Thymus (tissue), 11 donors: ENCODE measurements at regions not wholly inside any gene's neighbourhood (a gene's known extent, or its start where the extent isn't known, plus 50 kb on each side); places are given as distances from the start of the nearest gene placed in this dataset.

ENCODE experiments used
- DNase-seq, 9 donors: peaks; one replicate each; pipeline ENCODE4 v3.0.0-alpha.2; 2013; ENCODE audit warnings: low spot score in 9 of 9, low read depth in 6 of 9, missing footprints in 1 of 9
- H3K27ac ChIP-seq, 2 donors: one replicate each; pipeline ENCODE4 v1.5.1; 2013; ENCODE audit warnings: control low read depth in 1 of 2, low read depth in 1 of 2, low read length in 1 of 2, mild to moderate bottlenecking in 1 of 2, moderate library complexity in 1 of 2
- H3K27me3 ChIP-seq, 2 donors: one replicate each; pipeline ENCODE4 v1.5.1; 2013; ENCODE audit warnings: low read length in 1 of 2; ENCODE audit not compliant: control insufficient read depth in 2 of 2, insufficient read depth in 1 of 2
- H3K36me3 ChIP-seq, 2 donors: one replicate each; pipeline ENCODE4 v1.5.1; 2013; ENCODE audit warnings: low read length in 1 of 2, mild to moderate bottlenecking in 1 of 2, moderate library complexity in 1 of 2; ENCODE audit not compliant: control insufficient read depth in 2 of 2, insufficient read depth in 2 of 2
- H3K4me1 ChIP-seq, 2 donors: one replicate each; pipeline ENCODE4 v1.5.1; 2013; ENCODE audit warnings: low read length in 2 of 2; ENCODE audit not compliant: control insufficient read depth in 2 of 2, insufficient read depth in 2 of 2
- H3K4me3 ChIP-seq, 2 donors: one replicate each; pipeline ENCODE4 v1.5.1; 2013; ENCODE audit warnings: low read length in 2 of 2, control low read depth in 1 of 2, mild to moderate bottlenecking in 1 of 2
- H3K9me3 ChIP-seq, 2 donors: one replicate each; pipeline ENCODE4 v1.5.1; 2013; ENCODE audit warnings: low read length in 1 of 2, mild to moderate bottlenecking in 1 of 2; ENCODE audit not compliant: control insufficient read depth in 2 of 2, insufficient read depth in 1 of 2
- WGBS: extraction: QIAGEN DNeasy Blood & Tissue Kit; methylation state at CpG from one replicate; pipeline ENCODE4 v1.1.7; 2013; 5-methylcytosine and 5-hydroxymethylcytosine counted together
- donor health status: healthy.

DNA sequence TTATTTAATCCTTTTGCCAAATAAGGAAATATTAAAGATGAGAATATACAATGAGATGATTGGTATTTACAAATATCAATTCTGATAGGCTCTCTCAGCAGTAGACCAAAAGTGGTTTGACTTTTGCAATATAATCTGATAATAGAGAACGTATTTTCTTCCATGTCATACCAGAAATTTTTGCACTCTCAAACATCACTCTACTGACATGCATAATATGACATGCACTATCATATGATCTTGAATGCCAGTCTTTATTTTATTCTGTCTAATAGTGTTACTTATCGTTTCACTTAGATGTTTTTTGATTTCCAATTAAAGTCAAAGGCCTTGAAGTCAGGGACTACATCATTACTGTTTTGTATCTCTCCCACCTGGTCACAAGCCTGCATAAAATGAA is 259.2 kb downstream of the PCDH7 start:
- WGBS = 94% methylated on average over 2 of the region's 2 CpGs
- H3K36me3 ChIP-seq = no peaks in the 10 kb centered on the region

DNA sequence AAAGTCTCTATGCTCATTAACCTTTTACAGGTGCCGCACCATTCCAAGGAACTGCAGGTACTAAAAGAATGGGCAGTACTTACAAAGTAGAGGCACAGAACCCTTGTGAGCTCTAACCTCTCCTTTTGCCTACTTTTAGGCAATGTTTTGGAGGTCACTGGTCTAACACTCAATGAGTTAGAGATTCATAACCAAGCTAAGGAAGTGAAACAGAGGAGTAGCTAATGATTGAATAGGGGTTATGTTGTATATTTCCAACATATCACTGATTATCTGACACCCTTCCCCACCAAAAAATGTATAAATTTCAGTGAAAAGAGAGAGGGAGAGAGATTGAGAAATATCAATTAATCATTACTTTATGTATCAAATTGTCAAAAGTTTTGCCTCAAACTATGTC is 269.3 kb downstream of the PCDH7 start:
- DNase-seq = no peak
- Histone ChIP-seq H3K36me3 (no peaks in the 10 kb centered on the region), H3K4me1 (no peaks in the 10 kb centered on the region), H3K27ac (no peak overlapping the region), H3K27me3 (no peaks in the 10 kb centered on the region), H3K4me3 (no peak overlapping the region), H3K9me3 (no peaks in the 10 kb centered on the region)
- WGBS = 96% methylated on average over 1 of the region's 1 CpG

More for the DNA sequence above, 259.2 kb downstream of the PCDH7 start:
- no peaks in the 10 kb centered on the region for H3K4me1 ChIP-seq
- no peak overlapping the region for H3K27ac ChIP-seq
- H3K9me3 ChIP-seq = no peaks in the 10 kb centered on the region
- H3K27me3 ChIP-seq = no peaks in the 10 kb centered on the region
- no peak for DNase-seq
- H3K4me3 ChIP-seq = no peak overlapping the region

DNA sequence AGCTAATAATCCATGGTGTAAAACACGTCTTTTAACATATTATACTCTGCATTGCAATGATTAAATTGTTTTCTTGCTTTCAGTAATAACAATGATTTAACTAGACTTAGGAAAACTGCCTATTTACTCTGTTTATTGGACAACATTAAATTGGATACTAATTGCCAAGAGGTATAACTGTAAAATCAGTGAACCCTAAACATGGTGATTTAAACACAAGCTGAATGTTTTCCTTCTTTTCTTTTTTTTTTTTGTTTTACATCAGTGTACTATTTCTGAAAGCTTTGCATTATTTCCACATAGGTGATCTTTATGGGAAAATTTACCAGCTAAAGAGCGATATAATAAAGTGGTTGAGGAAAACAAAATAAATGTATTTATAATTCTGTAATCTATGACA is 276.7 kb downstream of the PCDH7 start:
- Histone ChIP-seq H3K4me1 (no peaks in the 10 kb centered on the region), H3K9me3 (no peaks in the 10 kb centered on the region), H3K36me3 (no peaks in the 10 kb centered on the region), H3K27me3 (no peaks in the 10 kb centered on the region), H3K27ac (no peak overlapping the region), H3K4me3 (no peak overlapping the region)
- WGBS = 86% methylated on average over 2 of the region's 2 CpGs
- no peak for DNase-seq

DNA sequence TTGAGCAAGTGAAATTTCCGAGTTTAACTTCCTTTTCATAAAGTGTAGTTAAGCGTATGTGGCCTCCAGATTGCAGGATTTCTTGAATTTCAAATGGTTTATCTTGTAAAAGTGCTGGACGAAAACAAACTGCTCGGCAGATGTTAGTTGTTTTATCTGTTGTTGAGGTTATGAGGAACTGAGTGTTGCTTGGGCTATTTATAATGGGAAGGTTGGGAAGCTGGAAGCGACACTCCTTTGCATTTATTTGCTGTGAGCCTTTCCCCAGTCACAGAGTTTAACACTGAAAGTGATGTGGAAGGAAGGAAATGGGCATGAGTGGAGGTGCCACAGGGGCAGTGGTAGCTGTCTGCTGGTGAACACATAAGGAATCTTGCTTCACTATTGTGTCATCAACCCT is 284.9 kb downstream of the PCDH7 start:
- Histone ChIP-seq H3K4me1 (no peaks in the 10 kb centered on the region), H3K27ac (no peak overlapping the region), H3K9me3 (no peaks in the 10 kb centered on the region), H3K4me3 (no peak overlapping the region), H3K27me3 (no peaks in the 10 kb centered on the region), H3K36me3 (no peaks in the 10 kb centered on the region)
- no peak for DNase-seq
- 87% methylated on average over 5 of the region's 5 CpGs for WGBS

DNA sequence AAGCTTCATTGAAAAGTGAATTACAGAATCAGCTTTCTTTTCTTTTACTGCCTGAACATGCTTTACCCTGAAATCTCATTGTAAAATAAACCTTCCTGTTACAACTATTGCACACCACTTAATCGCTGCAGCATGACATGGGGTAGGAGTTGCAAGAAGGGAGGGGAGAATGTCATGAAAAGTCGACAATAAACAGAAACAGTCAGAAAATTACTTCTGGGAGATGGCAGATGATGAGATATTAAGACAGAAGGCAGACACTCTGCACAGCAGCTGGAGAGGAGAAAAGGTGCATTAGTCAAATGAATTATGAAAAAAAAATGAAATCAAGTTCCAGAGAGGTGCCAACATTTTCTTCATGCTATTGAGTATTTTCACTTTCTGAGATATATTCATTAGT is 287.7 kb downstream of the PCDH7 start:
- 81% methylated on average over 2 of the region's 2 CpGs for WGBS

DNA sequence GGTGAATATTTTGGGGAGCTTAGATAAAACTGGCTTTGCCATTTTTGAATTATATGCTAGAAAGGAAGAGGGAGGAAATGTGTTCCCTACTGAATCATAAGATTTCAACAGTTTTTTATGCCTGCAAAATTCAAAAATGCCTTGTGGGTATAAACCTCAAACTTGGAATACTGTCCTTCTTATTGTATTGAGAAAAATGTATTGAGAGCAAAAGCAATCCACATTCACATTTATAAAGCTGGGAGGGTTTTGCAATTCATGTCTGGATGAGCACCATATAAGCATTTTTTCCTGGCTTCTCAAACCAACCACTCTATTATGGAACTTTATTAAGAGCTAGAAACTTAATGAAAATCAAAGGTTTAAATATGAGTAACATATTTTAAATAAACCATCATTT is 289.8 kb downstream of the PCDH7 start:
- Histone ChIP-seq H3K27me3 (no peaks in the 10 kb centered on the region), H3K36me3 (no peaks in the 10 kb centered on the region), H3K4me1 (no peaks in the 10 kb centered on the region), H3K4me3 (no peak overlapping the region), H3K9me3 (no peaks in the 10 kb centered on the region), H3K27ac (no peak overlapping the region)
- DNase-seq = no peak

More for the DNA sequence above, 287.7 kb downstream of the PCDH7 start:
- H3K4me3 ChIP-seq = no peak overlapping the region
- H3K36me3 ChIP-seq = no peaks in the 10 kb centered on the region
- DNase-seq = no peak
- H3K27ac ChIP-seq = no peak overlapping the region
- no peaks in the 10 kb centered on the region for H3K9me3 ChIP-seq
- no peaks in the 10 kb centered on the region for H3K4me1 ChIP-seq
- H3K27me3 ChIP-seq = no peaks in the 10 kb centered on the region

DNA sequence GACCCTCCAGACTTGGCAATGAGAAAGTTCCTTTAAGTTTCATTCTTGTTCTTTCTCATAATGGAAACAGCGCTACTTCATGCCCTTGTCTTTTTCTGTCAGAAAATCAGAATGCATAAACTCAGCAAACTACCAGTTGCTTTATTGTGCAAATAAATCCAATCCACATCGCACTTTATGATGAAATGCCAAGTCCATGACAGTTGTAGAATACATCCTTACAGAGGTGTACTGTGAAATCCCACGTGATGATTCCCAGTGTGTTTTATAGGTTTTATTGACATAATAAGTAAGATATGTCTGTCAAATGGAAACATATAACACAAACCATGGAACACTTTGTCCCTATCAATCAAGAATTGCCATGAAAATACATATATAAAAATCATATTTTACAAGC is 295.0 kb downstream of the PCDH7 start:
- peaks cover 0 to 1% of the 10 kb centered on the region in 2 donors for H3K9me3 ChIP-seq
- no peak overlapping the region for H3K4me3 ChIP-seq
- WGBS = 79% methylated on average over 3 of the region's 3 CpGs
- DNase-seq = no peak
- H3K36me3 ChIP-seq = no peaks in the 10 kb centered on the region
- no peak overlapping the region for H3K27ac ChIP-seq
- no peaks in the 10 kb centered on the region for H3K27me3 ChIP-seq
- H3K4me1 ChIP-seq = no peaks in the 10 kb centered on the region

DNA sequence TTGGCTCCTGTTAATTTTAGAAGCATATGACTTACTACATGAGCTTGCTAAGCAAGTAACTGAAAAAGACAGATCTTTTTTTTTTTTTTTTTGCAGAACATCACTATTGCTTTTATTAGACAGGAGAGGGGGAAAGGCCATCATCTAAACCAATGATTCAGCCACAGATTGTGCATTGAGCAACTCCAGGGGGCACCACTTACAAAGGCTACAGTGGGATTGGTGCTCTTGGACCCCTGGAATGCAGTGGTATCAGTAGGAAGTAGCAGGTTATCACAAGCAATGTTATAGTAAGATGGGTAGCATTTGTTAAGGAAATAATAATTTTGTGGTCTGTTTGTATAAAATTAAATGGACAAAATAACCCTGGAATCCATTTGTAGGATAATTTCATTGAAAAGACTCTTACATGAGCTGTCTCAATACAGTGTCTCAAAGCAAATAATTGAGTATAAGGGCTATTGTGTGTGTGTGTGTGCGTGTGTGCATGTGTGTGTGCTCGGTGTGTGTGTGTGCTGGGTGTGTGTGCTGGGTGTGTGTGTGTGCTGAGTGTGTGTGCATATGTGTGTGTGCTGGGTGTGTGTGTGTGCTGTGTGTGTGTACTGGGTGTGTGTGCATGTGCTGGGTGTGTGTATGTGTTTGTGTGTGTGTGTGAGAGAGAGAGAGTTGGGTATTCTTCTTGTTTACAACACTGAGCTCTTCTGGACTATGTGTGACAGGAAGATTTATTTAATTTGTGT is 296.3 kb downstream of the PCDH7 start:
- H3K27ac ChIP-seq = no peak overlapping the region
- no peaks in the 10 kb centered on the region for H3K4me1 ChIP-seq
- H3K27me3 ChIP-seq = no peaks in the 10 kb centered on the region
- WGBS = 91% methylated on average over 2 of the region's 2 CpGs
- no peak overlapping the region for H3K4me3 ChIP-seq
- H3K36me3 ChIP-seq = no peaks in the 10 kb centered on the region
- DNase-seq = no peak
- H3K9me3 ChIP-seq = peaks cover 0 to 1% of the 10 kb centered on the region in 2 donors

DNA sequence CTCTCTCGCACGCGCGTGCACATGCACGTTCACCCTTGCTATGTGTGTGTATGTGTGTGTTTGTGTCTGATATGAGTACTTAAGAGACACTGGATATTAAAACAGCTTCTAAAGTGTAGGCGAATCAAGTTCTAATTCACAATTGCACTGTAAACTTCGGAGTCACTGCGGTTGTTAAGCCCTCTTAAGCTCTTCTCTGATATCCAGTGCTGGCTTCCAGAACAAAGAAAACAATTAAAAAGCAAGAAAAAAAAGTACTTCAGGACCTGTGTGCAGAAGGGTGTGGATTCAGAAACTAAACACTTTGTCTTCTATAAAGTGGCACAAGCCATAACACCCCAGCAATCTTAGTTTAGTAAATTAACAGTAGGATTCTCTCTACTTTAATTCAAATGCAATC is 300.2 kb downstream of the PCDH7 start:
- no peak overlapping the region for H3K27ac ChIP-seq

More for the DNA sequence above, 300.2 kb downstream of the PCDH7 start:
- H3K36me3 ChIP-seq = no peaks in the 10 kb centered on the region
- H3K4me1 ChIP-seq = no peaks in the 10 kb centered on the region
- peaks cover 0 to 1% of the 10 kb centered on the region in 2 donors for H3K9me3 ChIP-seq
- no peaks in the 10 kb centered on the region for H3K27me3 ChIP-seq
- H3K4me3 ChIP-seq = no peak overlapping the region
- WGBS = 95% methylated on average over 8 of the region's 8 CpGs
- no peak for DNase-seq
